ENCODE measurements at regions not wholly inside any gene's neighbourhood (a gene's known extent, or its start where the extent isn't known, plus 50 kb on each side); places are given as distances from the start of the nearest gene placed in this dataset.
"Not testable (repeated sequence)": the region's sequence is repeated elsewhere in the genome, so short reads cannot be mapped to it uniquely, and the experiment has no call there.

- not testable (repeated sequence) for TF ChIP-seq EP300, POLR2A (IDR thresholded peaks at IDR 0.05)
- TF ChIP-seq, protein P1, sequence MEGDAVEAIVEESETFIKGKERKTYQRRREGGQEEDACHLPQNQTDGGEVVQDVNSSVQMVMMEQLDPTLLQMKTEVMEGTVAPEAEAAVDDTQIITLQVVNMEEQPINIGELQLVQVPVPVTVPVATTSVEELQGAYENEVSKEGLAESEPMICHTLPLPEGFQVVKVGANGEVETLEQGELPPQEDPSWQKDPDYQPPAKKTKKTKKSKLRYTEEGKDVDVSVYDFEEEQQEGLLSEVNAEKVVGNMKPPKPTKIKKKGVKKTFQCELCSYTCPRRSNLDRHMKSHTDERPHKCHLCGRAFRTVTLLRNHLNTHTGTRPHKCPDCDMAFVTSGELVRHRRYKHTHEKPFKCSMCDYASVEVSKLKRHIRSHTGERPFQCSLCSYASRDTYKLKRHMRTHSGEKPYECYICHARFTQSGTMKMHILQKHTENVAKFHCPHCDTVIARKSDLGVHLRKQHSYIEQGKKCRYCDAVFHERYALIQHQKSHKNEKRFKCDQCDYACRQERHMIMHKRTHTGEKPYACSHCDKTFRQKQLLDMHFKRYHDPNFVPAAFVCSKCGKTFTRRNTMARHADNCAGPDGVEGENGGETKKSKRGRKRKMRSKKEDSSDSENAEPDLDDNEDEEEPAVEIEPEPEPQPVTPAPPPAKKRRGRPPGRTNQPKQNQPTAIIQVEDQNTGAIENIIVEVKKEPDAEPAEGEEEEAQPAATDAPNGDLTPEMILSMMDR (IDR thresholded peaks at IDR 0.05), result not testable (repeated sequence)
Measured at GRCh38 chr14:71461617-71462016, 470.6 kb upstream of the RGS6 start.

All from stomach (tissue), 4 donors.